PFSK-1 (cell line): ENCODE measurements at regions not wholly inside any gene's neighbourhood (a gene's known extent, or its start where the extent isn't known, plus 50 kb on each side); places are given as distances from the start of the nearest gene placed in this dataset.

Experiments used
- REST ChIP-seq, 2 experiments: IDR thresholded peaks; 2 replicates each; pipeline versions ENCODE4 v1.6.1 to v1.8.0; 2011 to 2012; ENCODE audit warnings: low read depth in 2 of 2, low read length in 2 of 2, control low read depth in 1 of 2, inconsistent platforms in 1 of 2, mild to moderate bottlenecking in 1 of 2, moderate library complexity in 1 of 2; ENCODE audit not compliant: insufficient read depth in 1 of 2
- TAF1 ChIP-seq: IDR thresholded peaks from 2 replicates; pipeline ENCODE4 v1.6.1; 2012; ENCODE audit warnings: low read length, control low read depth, borderline replicate concordance; ENCODE audit not compliant: insufficient read depth

- TF ChIP-seq TAF1, result no peak
- no peak for TF ChIP-seq REST (IDR thresholded peaks at IDR 0.05; ENCODE audit: insufficient read depth in 1 of 2, low read depth in 2 of 2, low read length in 2 of 2)
These were observed 136.6 kb downstream of the AHR start for GRCh38 chr7:17434841-17435692.
